DND-41 (cell line): ENCODE measurements at regions not wholly inside any gene's neighbourhood (a gene's known extent, or its start where the extent isn't known, plus 50 kb on each side); places are given as distances from the start of the nearest gene placed in this dataset.

Source experiments
- EZH2 ChIP-seq: IDR thresholded peaks from 3 replicates; pipeline ENCODE4 v1.6.1; 2012; ENCODE audit warnings: borderline replicate concordance, low read depth, mild to moderate bottlenecking, moderate library complexity, low read length, inconsistent platforms; ENCODE audit not compliant: severe bottlenecking
- TF ChIP-seq, protein P1 (sequence below): IDR thresholded peaks from 2 replicates; pipeline ENCODE4 v1.5.1; 2012; ENCODE audit warnings: borderline replicate concordance, low read length, moderate library complexity, mild to moderate bottlenecking; ENCODE audit not compliant: poor library complexity, severe bottlenecking; ENCODE audit errors: extremely low read depth

GRCh38 chr18:67651438-67651837, 134.9 kb upstream of the DSEL start:
- TF ChIP-seq, protein P1, sequence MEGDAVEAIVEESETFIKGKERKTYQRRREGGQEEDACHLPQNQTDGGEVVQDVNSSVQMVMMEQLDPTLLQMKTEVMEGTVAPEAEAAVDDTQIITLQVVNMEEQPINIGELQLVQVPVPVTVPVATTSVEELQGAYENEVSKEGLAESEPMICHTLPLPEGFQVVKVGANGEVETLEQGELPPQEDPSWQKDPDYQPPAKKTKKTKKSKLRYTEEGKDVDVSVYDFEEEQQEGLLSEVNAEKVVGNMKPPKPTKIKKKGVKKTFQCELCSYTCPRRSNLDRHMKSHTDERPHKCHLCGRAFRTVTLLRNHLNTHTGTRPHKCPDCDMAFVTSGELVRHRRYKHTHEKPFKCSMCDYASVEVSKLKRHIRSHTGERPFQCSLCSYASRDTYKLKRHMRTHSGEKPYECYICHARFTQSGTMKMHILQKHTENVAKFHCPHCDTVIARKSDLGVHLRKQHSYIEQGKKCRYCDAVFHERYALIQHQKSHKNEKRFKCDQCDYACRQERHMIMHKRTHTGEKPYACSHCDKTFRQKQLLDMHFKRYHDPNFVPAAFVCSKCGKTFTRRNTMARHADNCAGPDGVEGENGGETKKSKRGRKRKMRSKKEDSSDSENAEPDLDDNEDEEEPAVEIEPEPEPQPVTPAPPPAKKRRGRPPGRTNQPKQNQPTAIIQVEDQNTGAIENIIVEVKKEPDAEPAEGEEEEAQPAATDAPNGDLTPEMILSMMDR = no peak
- TF ChIP-seq EZH2 = no peak
